ENCODE measurements at regions not wholly inside any gene's neighbourhood (a gene's known extent, or its start where the extent isn't known, plus 50 kb on each side); places are given as distances from the start of the nearest gene placed in this dataset.

DNA sequence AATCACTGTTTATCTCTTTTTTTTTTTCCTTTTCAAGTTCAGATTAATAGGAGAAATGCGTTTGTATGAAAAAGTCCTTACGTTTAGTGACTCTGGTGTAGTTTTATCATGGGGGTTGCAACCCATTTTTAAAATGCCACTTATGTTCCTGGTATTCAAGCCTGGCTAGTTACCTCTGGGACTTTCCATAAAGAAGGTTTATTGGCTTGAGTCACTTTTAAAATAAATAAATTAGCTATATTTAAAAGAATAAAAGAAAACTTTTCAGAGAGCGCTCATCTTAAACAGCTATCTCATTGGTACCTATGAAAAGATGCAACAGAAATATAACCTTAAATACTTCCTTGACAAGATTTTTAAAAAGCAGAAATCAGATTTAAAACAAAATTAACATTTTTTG, 275.0 kb upstream of the IL1RAPL1 start:
- Mint-ChIP-seq H3K36me3 (ENCODE audit: low read depth) (no peaks in the 10 kb centered on the region), H3K9me3 (peaks cover 3% of the 10 kb centered on the region), H3K4me3 (no peak overlapping the region), H3K4me1 (no peaks in the 10 kb centered on the region), H3K27me3 (ENCODE audit: low read depth, poor library complexity) (peaks cover 5% of the 10 kb centered on the region), H3K27ac (no peak overlapping the region)
- no peak for DNase-seq
- TF ChIP-seq, protein P1, sequence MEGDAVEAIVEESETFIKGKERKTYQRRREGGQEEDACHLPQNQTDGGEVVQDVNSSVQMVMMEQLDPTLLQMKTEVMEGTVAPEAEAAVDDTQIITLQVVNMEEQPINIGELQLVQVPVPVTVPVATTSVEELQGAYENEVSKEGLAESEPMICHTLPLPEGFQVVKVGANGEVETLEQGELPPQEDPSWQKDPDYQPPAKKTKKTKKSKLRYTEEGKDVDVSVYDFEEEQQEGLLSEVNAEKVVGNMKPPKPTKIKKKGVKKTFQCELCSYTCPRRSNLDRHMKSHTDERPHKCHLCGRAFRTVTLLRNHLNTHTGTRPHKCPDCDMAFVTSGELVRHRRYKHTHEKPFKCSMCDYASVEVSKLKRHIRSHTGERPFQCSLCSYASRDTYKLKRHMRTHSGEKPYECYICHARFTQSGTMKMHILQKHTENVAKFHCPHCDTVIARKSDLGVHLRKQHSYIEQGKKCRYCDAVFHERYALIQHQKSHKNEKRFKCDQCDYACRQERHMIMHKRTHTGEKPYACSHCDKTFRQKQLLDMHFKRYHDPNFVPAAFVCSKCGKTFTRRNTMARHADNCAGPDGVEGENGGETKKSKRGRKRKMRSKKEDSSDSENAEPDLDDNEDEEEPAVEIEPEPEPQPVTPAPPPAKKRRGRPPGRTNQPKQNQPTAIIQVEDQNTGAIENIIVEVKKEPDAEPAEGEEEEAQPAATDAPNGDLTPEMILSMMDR (IDR thresholded peaks at IDR 0.05) = no peak

DNA sequence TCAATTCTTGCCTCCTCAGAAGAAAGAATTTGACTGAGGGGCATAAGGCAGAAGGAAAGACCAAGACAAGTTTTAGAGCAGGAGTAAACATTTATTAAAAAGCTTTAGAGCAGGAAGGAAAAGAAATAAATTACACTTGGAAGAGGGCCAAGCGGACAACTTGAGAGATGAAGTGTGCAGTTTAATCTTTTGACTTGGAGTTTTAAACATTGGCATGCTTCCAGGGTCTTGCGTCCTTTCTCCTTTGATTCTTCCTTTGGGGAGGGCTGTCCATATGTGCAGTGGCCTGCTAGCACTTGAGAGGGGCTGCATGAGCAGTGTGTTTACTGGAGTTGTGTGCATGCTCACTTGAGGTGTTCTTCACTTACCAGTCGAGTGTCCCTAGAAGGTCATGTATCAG, 275.8 kb upstream of the IL1RAPL1 start:
- Mint-ChIP-seq H3K4me3 (no peak overlapping the region), H3K27me3 (ENCODE audit: low read depth, poor library complexity) (peaks cover 4% of the 10 kb centered on the region), H3K9me3 (no peaks in the 10 kb centered on the region), H3K4me1 (no peaks in the 10 kb centered on the region), H3K36me3 (ENCODE audit: low read depth) (no peaks in the 10 kb centered on the region), H3K27ac (no peak overlapping the region)
- DNase-seq = no peak
- TF ChIP-seq, protein P1 (IDR thresholded peaks at IDR 0.05) = no peak

DNA sequence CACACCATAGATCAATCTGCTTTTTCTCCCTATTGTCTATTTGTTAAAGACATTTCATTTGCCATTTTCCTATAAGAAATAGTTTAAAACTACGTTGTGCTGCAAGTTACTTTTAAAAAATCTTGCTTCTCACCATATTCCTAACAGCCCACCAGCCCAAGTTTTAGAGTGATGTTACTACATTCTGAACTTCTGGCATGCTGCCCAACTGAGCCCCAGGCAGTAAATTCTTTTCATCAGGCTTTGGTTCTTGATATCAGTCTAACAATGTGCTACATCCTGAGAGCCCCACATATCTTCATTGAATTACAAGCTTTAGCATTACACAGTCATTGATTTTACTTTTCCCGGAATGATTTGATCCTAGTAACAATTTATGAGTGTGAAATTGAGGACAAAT, 283.8 kb upstream of the IL1RAPL1 start:
- Mint-ChIP-seq H3K27me3 (ENCODE audit: low read depth, poor library complexity) (no peaks in the 10 kb centered on the region), H3K4me3 (no peak overlapping the region), H3K36me3 (ENCODE audit: low read depth) (no peaks in the 10 kb centered on the region), H3K9me3 (peaks cover 5% of the 10 kb centered on the region), H3K4me1 (no peaks in the 10 kb centered on the region), H3K27ac (peak overlapping the region; percentile 26)
- no peak for DNase-seq
- TF ChIP-seq, protein P1 (IDR thresholded peaks at IDR 0.05) = no peak

DNA sequence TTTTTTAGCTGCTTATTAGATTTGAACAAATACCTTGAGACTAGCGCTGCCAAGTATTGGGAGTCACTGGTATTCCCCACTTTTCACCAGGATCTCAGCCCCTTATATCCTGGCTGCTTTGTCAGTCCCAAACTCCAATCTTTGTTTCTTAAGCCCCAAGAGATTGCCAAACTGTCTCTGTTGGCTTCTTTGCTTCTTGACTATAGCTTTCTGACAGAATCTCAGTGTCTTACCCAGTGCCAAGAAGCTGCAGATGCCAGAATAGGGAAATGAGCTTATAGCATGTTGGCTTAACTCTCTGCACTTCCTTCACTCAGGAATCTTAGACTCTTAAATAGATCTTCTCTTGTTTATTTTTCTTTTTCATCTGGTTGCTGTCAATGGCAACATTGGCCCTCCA, 297.5 kb upstream of the DCAF8L1 start:
- Mint-ChIP-seq H3K36me3 (ENCODE audit: low read depth) (no peaks in the 10 kb centered on the region), H3K4me3 (no peak overlapping the region), H3K27ac (no peak overlapping the region), H3K27me3 (ENCODE audit: low read depth, poor library complexity) (no peaks in the 10 kb centered on the region), H3K4me1 (no peaks in the 10 kb centered on the region), H3K9me3 (no peaks in the 10 kb centered on the region)
- DNase-seq = no peak
- TF ChIP-seq, protein P1 (IDR thresholded peaks at IDR 0.05) = no peak

DNA sequence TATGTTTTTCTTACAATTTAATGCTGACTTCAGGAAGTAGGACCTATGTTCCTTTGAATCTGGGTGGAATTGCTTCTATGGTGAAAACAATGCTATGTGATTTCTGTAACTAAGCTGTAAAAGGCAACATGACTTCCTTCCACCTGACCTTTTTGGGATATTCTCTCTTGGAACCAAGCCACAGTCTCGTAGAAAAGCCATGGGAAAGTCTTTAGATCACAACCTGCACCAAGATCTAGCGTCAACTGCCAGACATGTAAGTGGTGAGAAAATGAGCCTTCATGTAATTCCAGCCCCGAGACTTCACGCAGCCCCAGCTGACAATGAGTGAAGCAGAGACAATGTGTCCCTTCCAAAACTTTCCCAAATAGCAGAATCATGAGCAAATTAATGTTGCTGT, 297.0 kb upstream of the DCAF8L1 start:
- Mint-ChIP-seq H3K4me3 (no peak overlapping the region), H3K36me3 (ENCODE audit: low read depth) (no peaks in the 10 kb centered on the region), H3K27ac (no peak overlapping the region), H3K27me3 (ENCODE audit: low read depth, poor library complexity) (no peaks in the 10 kb centered on the region), H3K4me1 (no peaks in the 10 kb centered on the region), H3K9me3 (no peaks in the 10 kb centered on the region)
- no peak for DNase-seq
- TF ChIP-seq, protein P1 (IDR thresholded peaks at IDR 0.05) = no peak

DNA sequence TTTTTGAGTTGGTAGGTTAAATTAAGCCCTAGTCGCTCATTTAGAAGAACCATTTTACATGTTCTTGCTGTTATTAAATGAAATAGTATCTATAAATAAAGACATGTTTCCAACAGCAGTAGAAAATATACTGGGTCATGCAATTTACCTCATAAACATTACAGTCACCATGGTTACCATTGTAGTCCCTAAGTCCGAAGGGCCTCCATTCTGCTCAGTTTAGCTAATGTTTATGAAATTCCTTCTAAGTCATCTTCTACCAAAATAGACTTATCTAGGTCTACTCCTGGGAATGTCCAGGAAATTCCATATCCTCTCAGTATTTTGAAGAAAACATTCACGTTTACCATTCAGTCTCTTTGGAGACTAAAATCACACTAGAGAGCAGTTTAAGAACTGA, 292.5 kb upstream of the DCAF8L1 start:
- Mint-ChIP-seq H3K4me3 (no peak overlapping the region), H3K27ac (no peak overlapping the region), H3K9me3 (no peaks in the 10 kb centered on the region), H3K36me3 (ENCODE audit: low read depth) (no peaks in the 10 kb centered on the region), H3K4me1 (no peaks in the 10 kb centered on the region), H3K27me3 (ENCODE audit: low read depth, poor library complexity) (no peaks in the 10 kb centered on the region)
- TF ChIP-seq, protein P1 (IDR thresholded peaks at IDR 0.05) = no peak
- no peak for DNase-seq

Data from nephron progenitor cell (in vitro differentiated cells).